GM12891 (cell line): ENCODE measurements at regions not wholly inside any gene's neighbourhood (a gene's known extent, or its start where the extent isn't known, plus 50 kb on each side); places are given as distances from the start of the nearest gene placed in this dataset.

Source experiments
- DNase-seq: peaks from one replicate; pipeline ENCODE4 v3.0.0; 2011; ENCODE audit warnings: low spot score; ENCODE audit not compliant: insufficient read length
- FAIRE-seq: peaks from 2 replicates; lab custom pipeline; 2011; peaks lifted over from hg19 to GRCh38; lab: Jason Lieb, UNC
- PAX5 ChIP-seq: IDR thresholded peaks from 2 replicates; pipeline ENCODE4 v1.6.1; 2011; ENCODE audit warnings: low read length, moderate library complexity, mild to moderate bottlenecking; ENCODE audit not compliant: insufficient read depth, severe bottlenecking
- POLR2A ChIP-seq: IDR thresholded peaks from 2 replicates; pipeline ENCODE4 v1.6.1; 2011; ENCODE audit warnings: low read depth, low read length, control low read depth
- POLR2AphosphoS5 ChIP-seq: IDR thresholded peaks from 2 replicates; pipeline ENCODE4 v1.6.1; 2011; ENCODE audit warnings: low read depth, low read length, control low read depth
- POU2F2 ChIP-seq: IDR thresholded peaks from 2 replicates; pipeline ENCODE4 v1.6.1; 2011; ENCODE audit warnings: low read depth, mild to moderate bottlenecking, control low read depth, low read length, moderate library complexity
- SPI1 ChIP-seq: IDR thresholded peaks from 2 replicates; pipeline ENCODE4 v1.6.1; 2011; ENCODE audit warnings: low read depth, low read length, control low read depth
- TAF1 ChIP-seq: IDR thresholded peaks from 2 replicates; pipeline ENCODE4 v1.6.1; 2011; ENCODE audit warnings: low read depth, low read length, control low read depth

DNA sequence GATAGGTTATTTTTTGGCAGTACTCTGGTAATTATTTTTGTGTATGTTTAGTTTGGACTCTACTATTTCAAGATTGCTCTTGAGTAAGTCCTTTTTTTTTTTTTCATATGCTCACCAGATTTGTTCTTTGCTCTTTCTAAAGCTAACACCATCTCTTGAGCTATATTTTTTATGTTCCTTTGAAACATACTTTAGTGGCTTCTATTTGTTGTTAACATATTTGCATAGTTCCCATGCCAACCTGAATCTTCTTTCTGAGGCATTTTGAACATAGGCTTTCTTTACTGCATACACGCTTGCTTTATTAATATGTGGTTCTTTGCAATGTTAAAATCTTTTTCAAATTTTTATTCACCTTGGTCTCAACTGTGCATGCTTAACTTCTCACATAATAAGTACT is 1644.9 kb downstream of the SUCLG1 start:
- TF ChIP-seq POLR2A: no peak
- no peak for TF ChIP-seq TAF1
- no peak for TF ChIP-seq POLR2AphosphoS5
- no peak for TF ChIP-seq POU2F2
- no peak for TF ChIP-seq SPI1
- no peak for DNase-seq
- no peak for FAIRE-seq

GRCh38 chr2:82811946-82812345 is 1647.1 kb downstream of the SUCLG1 start:
- no peak for FAIRE-seq
- no peak for DNase-seq
- no peak for TF ChIP-seq SPI1
- no peak for TF ChIP-seq TAF1
- no peak for TF ChIP-seq POLR2A
- no peak for TF ChIP-seq PAX5
- no peak for TF ChIP-seq POLR2AphosphoS5

- FAIRE-seq (no peak), DNase-seq (no peak)
Observed at GRCh38 chr2:82803307-82803706, 1655.8 kb downstream of the SUCLG1 start.

GRCh38 chr2:82797469-82797868 is 1661.6 kb downstream of the SUCLG1 start:
- TF ChIP-seq POU2F2 (no peak), TAF1 (no peak), POLR2A (no peak), POLR2AphosphoS5 (no peak), PAX5 (no peak), SPI1 (no peak)
- DNase-seq (no peak), FAIRE-seq (no peak)

More at GRCh38 chr2:82803307-82803706, 1655.8 kb downstream of the SUCLG1 start:
- TF ChIP-seq POLR2A (no peak), TAF1 (no peak), POU2F2 (no peak), SPI1 (no peak), POLR2AphosphoS5 (no peak), PAX5 (no peak)

- FAIRE-seq (no peak), DNase-seq (no peak)
- TF ChIP-seq PAX5 (no peak), POLR2A (no peak), POU2F2 (no peak), TAF1 (no peak), POLR2AphosphoS5 (no peak), SPI1 (no peak)
Observed at GRCh38 chr2:82796132-82796531, 1662.9 kb downstream of the SUCLG1 start.

DNA sequence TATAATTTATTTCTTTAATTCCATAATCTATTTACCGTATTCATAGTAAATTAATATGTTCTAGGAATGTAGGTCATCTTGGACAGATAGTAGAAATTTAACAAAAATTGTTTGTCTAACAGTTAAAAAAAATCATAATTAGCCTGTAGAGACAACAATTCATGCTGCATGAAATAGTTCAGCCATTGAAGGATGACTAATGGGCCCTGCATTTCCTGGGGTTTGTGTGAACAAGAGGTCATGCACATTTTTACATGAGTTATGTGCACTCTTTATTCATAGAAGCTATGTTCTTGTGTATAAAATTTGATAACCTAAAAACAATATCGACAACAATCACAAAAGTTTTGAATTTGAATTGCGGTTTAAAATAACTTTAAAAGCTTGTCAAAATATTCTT is 1663.6 kb downstream of the SUCLG1 start:
- DNase-seq (no peak), FAIRE-seq (no peak)
- TF ChIP-seq POLR2A (no peak), PAX5 (no peak), SPI1 (no peak), POU2F2 (no peak)

GRCh38 chr2:82793711-82794435 is 1665.2 kb downstream of the SUCLG1 start:
- no peak for TF ChIP-seq POLR2A
- no peak for TF ChIP-seq POLR2AphosphoS5
- DNase-seq (no peak), FAIRE-seq (no peak)

DNA sequence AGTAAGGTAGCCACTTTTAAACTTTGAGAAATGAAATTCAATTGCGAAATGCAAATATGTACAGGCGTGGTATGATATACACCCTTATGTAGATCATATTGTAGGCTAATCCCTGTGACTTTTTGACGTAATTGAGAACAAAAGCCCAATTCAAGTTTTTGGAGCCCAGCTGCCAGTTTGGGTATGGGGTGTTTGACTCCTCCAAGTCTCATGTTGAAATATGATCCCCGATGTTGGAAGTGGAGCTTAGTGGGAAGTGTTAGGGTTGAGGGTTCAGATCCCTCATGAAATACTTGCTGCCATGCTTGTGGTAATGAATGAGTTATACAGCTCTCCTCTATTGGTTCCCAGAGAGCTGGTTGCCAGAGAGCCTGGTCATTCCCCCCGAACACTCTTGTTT is 1666.8 kb downstream of the SUCLG1 start:
- FAIRE-seq (no peak), DNase-seq (no peak)
- no peak for TF ChIP-seq POLR2AphosphoS5
- no peak for TF ChIP-seq TAF1
- TF ChIP-seq POU2F2: no peak
- TF ChIP-seq POLR2A: no peak
- no peak for TF ChIP-seq SPI1

DNA sequence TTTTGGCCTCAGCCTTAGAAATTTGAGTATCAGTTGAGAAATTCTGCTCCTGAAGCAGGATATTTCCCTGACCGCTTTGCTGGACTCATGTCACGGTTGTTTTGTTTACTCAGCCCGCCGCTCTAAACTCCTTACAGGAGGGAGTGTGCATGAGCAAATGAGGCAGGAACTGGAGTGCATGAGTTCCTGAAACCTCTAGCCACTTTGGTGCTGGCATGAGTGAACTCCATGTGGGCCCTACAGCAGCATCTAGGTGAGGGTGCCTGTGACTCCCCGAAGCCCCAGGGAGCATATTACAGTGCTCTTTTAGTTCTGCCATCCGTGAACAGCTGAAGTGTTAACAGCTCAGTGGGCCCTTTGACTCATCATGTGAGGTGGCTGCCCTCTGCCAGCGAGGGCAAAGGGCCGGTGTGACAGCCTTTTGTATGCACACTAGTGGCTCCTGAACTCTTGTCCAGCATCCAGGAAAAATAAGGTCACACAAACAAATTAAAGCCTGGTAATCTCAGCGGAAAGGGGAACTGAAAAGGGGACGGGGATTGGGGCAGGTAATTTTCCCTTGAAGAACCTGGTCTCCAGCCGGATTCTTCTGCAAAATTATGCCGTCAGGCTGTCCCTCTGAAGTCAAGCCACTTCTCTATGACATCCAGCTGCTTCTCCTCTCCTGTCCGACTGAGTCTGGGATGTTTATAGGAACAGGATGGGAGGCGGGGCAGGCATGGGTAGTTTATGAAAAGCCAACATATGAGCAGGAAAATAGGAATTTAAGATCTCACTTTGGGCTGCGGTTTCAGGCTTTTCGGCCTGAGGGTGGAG is 1668.7 kb downstream of the SUCLG1 start:
- TF ChIP-seq POLR2A: no peak
- TF ChIP-seq SPI1: no peak
- TF ChIP-seq POU2F2: no peak
- TF ChIP-seq POLR2AphosphoS5: no peak
- no peak for TF ChIP-seq PAX5
- TF ChIP-seq TAF1: no peak
- DNase-seq (no peak), FAIRE-seq (no peak)

- FAIRE-seq (no peak), DNase-seq (no peak)
- TF ChIP-seq SPI1 (no peak), POLR2AphosphoS5 (no peak), PAX5 (no peak), TAF1 (no peak), POU2F2 (no peak), POLR2A (no peak)
Observed at GRCh38 chr2:82789851-82790205, 1669.3 kb downstream of the SUCLG1 start.
